ENCODE measurements at regions not wholly inside any gene's neighbourhood (a gene's known extent, or its start where the extent isn't known, plus 50 kb on each side); places are given as distances from the start of the nearest gene placed in this dataset.

GRCh38 chr10:53430974-53431373 lies 658.4 kb upstream of the MBL2 start:
- TF ChIP-seq CTCF (IDR thresholded peaks at IDR 0.05; ENCODE audit: extremely low read depth, missing control alignments) = no peak
- no peak for DNase-seq (ENCODE audit: low spot score)

GRCh38 chr10:53430127-53430891 lies 657.7 kb upstream of the MBL2 start:
- no peak for TF ChIP-seq CTCF (IDR thresholded peaks at IDR 0.05; ENCODE audit: extremely low read depth, missing control alignments)
- DNase-seq (ENCODE audit: low spot score) = no peak

GRCh38 chr10:53422223-53422888 lies 649.8 kb upstream of the MBL2 start:
- no peak for DNase-seq (ENCODE audit: low spot score)
- no peak for TF ChIP-seq CTCF (IDR thresholded peaks at IDR 0.05; ENCODE audit: extremely low read depth, missing control alignments)

- no peak for DNase-seq (ENCODE audit: low spot score)
- no peak for TF ChIP-seq CTCF (IDR thresholded peaks at IDR 0.05; ENCODE audit: extremely low read depth, missing control alignments)
Measured at GRCh38 chr10:53412651-53413050, 640.1 kb upstream of the MBL2 start.

- DNase-seq (ENCODE audit: low spot score) = no peak
- no peak for TF ChIP-seq CTCF (IDR thresholded peaks at IDR 0.05; ENCODE audit: extremely low read depth, missing control alignments)
Measured at GRCh38 chr10:53406532-53406931, 633.9 kb upstream of the MBL2 start.

GRCh38 chr10:53403688-53404087 lies 631.1 kb upstream of the MBL2 start:
- DNase-seq (ENCODE audit: low spot score) = no peak
- no peak for TF ChIP-seq CTCF (IDR thresholded peaks at IDR 0.05; ENCODE audit: extremely low read depth, missing control alignments)

GRCh38 chr10:53402594-53402993 lies 630.0 kb upstream of the MBL2 start:
- TF ChIP-seq CTCF (IDR thresholded peaks at IDR 0.05; ENCODE audit: extremely low read depth, missing control alignments) = no peak
- DNase-seq (ENCODE audit: low spot score) = no peak
